HG03469 (cell line): ENCODE measurements at regions not wholly inside any gene's neighbourhood (a gene's known extent, or its start where the extent isn't known, plus 50 kb on each side); places are given as distances from the start of the nearest gene placed in this dataset.
A peak's percentile ranks its signal among the peaks of the same experiment; 100 is the strongest.

Source experiments
- ATAC-seq: cut with Tn5 transposase; IDR thresholded peaks from one replicate; pipeline ENCODE4 v1.9.1; 2021; ENCODE audit warnings: mild to moderate bottlenecking, moderate library complexity, moderate number of reproducible peaks; ENCODE audit not compliant: unreplicated experiment

- no peak for ATAC-seq
Observed at GRCh38 chr10:15462253-15462897, 91.3 kb upstream of the FAM171A1 start.

GRCh38 chr10:15461353-15462108 lies 90.4 kb upstream of the FAM171A1 start:
- ATAC-seq = no peak

GRCh38 chr10:15460661-15461060 lies 89.6 kb upstream of the FAM171A1 start:
- no peak for ATAC-seq

GRCh38 chr10:15459218-15459617 lies 88.1 kb upstream of the FAM171A1 start:
- ATAC-seq = no peak

- ATAC-seq = no peak
Observed at GRCh38 chr10:15457382-15457781, 86.3 kb upstream of the FAM171A1 start.

- no peak for ATAC-seq
Observed at GRCh38 chr10:15455456-15455855, 84.4 kb upstream of the FAM171A1 start.

GRCh38 chr10:15453926-15454325 lies 82.8 kb upstream of the FAM171A1 start:
- ATAC-seq = no peak

- ATAC-seq = no peak
Observed at GRCh38 chr10:15453457-15453856, 82.4 kb upstream of the FAM171A1 start.

- no peak for ATAC-seq
Observed at GRCh38 chr10:15452545-15452944, 81.5 kb upstream of the FAM171A1 start.

- ATAC-seq = no peak
Observed at GRCh38 chr10:15451137-15452094, 80.3 kb upstream of the FAM171A1 start.

- ATAC-seq = no peak
Observed at GRCh38 chr10:15448598-15448997, 77.5 kb upstream of the FAM171A1 start.

GRCh38 chr10:15445006-15445390 lies 73.9 kb upstream of the FAM171A1 start:
- no peak for ATAC-seq

GRCh38 chr10:15444105-15445005 lies 73.3 kb upstream of the FAM171A1 start:
- no peak for ATAC-seq

- no peak for ATAC-seq
Observed at GRCh38 chr10:15442056-15442455, 71.0 kb upstream of the FAM171A1 start.

GRCh38 chr10:15440204-15440711 lies 69.2 kb upstream of the FAM171A1 start:
- no peak for ATAC-seq

- ATAC-seq = no peak
Observed at GRCh38 chr10:15439341-15439842, 68.3 kb upstream of the FAM171A1 start.

- ATAC-seq = no peak
Observed at GRCh38 chr10:15436696-15437095, 65.6 kb upstream of the FAM171A1 start.

- peak; percentile 69 for ATAC-seq
Observed at GRCh38 chr10:15433850-15434537, 62.9 kb upstream of the FAM171A1 start.

GRCh38 chr10:15432266-15432665 lies 61.2 kb upstream of the FAM171A1 start:
- no peak for ATAC-seq
